SK-N-SH treated with all-trans-retinoic acid at 6 μM for 48 hours (cell line): ENCODE measurements at regions not wholly inside any gene's neighbourhood (a gene's known extent, or its start where the extent isn't known, plus 50 kb on each side); places are given as distances from the start of the nearest gene placed in this dataset.

ENCODE experiments used
- CSRNP3 ChIP-seq: fragments of 250-450 bp; sonication (Bioruptor Pico); IDR thresholded peaks from 2 replicates; pipeline ENCODE4 v1.5.1; 2021; ENCODE audit warnings: mild to moderate bottlenecking, moderate library complexity
- PATZ1 ChIP-seq: fragments of 250-450 bp; sonication (Bioruptor Pico); IDR thresholded peaks from 2 replicates; pipeline ENCODE4 v1.8.0; 2020; ENCODE audit warnings: mild to moderate bottlenecking, moderate library complexity, borderline replicate concordance
- PPARA ChIP-seq: fragments of 250-450 bp; sonication (Bioruptor Pico); IDR thresholded peaks from 2 replicates; pipeline ENCODE4 v1.5.0; 2020; ENCODE audit warnings: mild to moderate bottlenecking, borderline replicate concordance
- TCF4 ChIP-seq: fragments of 250-450 bp; sonication (Bioruptor Pico); IDR thresholded peaks from 2 replicates; pipeline ENCODE4 v1.8.0; 2021; ENCODE audit warnings: mild to moderate bottlenecking, moderate library complexity, borderline replicate concordance
- ZFP3 ChIP-seq: fragments of 250-450 bp; sonication (Bioruptor Pico); IDR thresholded peaks from 2 replicates; pipeline ENCODE4 v1.5.0; 2020; ENCODE audit warnings: mild to moderate bottlenecking, moderate library complexity
- ZFP30 ChIP-seq: fragments of 450-650 bp; formaldehyde crosslinking; IDR thresholded peaks from 2 replicates; pipeline ENCODE4 v1.5.0; 2022; ENCODE audit warnings: mild to moderate bottlenecking, moderate library complexity

- TF ChIP-seq ZFP3 (CRISPR knock-in tag) (no peak), TCF4 (no peak), PPARA (CRISPR knock-in tag) (no peak), ZFP30 (no peak), PATZ1 (CRISPR knock-in tag) (no peak), CSRNP3 (CRISPR knock-in tag) (no peak)
Observed at GRCh38 chr2:215836881-215837280, 176.5 kb downstream of the MREG start.
